Activated CD4-positive, alpha-beta T cell treated with anti-CD3 and anti-CD28 coated beads, Interleukin-2, amount 50 U/mL, for 4 hours (primary cell): ENCODE measurements at regions not wholly inside any gene's neighbourhood (a gene's known extent, or its start where the extent isn't known, plus 50 kb on each side); places are given as distances from the start of the nearest gene placed in this dataset.

Source experiments
- DNase-seq, 2 experiments: peaks; one replicate each; pipeline ENCODE4 v3.0.0-alpha.2; 2020

GRCh38 chr13:89937420-89937819 lies 1410.1 kb upstream of the MIR17HG start:
- no peak for DNase-seq

GRCh38 chr13:89940383-89940782 lies 1407.1 kb upstream of the MIR17HG start:
- no peak for DNase-seq

- DNase-seq: no peak
These were observed 1404.3 kb upstream of the MIR17HG start for GRCh38 chr13:89943139-89943538.

GRCh38 chr13:89950225-89950624 lies 1397.3 kb upstream of the MIR17HG start:
- no peak for DNase-seq

GRCh38 chr13:89951341-89951740 lies 1396.1 kb upstream of the MIR17HG start:
- DNase-seq: no peak

DNA sequence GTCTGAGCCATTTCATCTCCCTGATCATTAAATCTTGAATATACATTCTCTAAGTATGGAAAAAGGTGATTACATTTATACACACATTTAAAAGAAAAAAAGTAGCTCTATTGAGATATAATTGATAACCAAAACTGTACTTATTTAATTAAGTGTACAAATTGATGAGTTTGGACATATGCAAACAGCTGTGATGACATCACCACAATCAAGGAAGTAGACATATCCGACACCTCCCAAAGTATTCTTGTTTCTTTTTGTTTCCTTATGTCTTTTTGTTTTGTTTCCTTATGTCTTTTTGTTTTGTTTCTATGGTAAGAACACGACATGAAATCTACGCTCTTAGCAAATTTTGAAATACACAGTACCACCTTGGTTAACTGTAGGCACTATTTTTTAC lies 1393.9 kb upstream of the MIR17HG start:
- DNase-seq: no peak

GRCh38 chr13:89955773-89956172 lies 1391.7 kb upstream of the MIR17HG start:
- DNase-seq: no peak

GRCh38 chr13:89959074-89959473 lies 1388.4 kb upstream of the MIR17HG start:
- DNase-seq: no peak

- DNase-seq: no peak
These were observed 1382.2 kb upstream of the MIR17HG start for GRCh38 chr13:89965252-89965651.

- no peak for DNase-seq
These were observed 1381.0 kb upstream of the MIR17HG start for GRCh38 chr13:89966524-89966923.

DNA sequence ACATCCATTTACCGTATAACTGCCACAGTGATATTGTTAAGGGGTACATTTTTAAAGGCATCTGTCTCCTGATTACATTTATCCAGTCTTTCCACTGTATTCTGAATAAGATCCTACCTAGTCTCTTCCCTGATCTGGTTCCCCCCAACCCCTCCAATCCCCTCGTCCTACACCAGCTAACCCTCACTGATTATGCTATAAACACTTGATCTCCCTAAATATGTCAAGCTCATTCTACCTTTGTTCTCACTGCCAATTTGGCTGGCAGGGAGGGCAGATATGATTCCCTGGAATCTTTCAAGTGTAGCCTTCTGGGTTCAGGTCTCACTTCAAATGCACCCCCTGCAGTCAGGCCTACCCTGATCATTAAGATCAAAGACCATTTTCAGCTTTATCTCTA lies 1379.8 kb upstream of the MIR17HG start:
- DNase-seq: no peak

DNA sequence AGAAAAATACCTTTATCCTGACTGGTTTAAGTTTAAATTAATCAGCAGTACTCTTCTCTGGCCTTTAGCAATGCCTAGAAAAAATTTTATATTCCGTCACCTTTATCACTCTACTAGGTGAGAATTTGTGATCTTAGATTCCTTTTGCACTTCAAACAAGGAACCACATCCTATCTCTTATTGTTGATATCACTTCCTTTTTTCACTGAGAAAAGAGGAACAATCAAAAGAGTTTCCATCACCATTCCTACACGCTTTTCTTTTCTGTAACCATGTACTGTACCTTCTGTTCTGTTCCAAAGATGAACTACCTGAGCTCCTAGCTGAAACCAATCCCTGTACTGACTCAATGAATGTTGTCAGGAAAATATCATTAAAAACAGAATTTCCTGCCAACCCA lies 1379.0 kb upstream of the MIR17HG start:
- no peak for DNase-seq

DNA sequence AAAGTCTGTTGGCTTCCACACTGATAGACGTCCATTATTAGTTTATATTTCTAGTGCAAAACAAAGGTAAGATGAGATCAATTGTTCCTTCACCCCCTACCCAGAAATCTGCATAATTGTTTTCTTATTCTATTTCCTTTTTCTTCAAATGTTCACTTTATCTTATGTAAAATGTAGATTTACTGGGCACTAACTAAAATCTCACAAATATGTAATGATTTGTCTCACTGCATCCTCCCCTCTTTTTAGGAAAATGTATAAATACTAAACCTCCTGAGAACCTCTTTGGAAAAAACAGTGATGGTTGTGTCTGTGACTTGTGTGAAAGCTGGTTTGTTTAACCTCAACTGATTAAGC lies 1377.2 kb upstream of the MIR17HG start:
- DNase-seq: no peak

GRCh38 chr13:89977203-89977602 lies 1370.3 kb upstream of the MIR17HG start:
- DNase-seq: no peak

GRCh38 chr13:89980896-89981295 lies 1366.6 kb upstream of the MIR17HG start:
- no peak for DNase-seq

GRCh38 chr13:89982407-89983095 lies 1364.9 kb upstream of the MIR17HG start:
- no peak for DNase-seq

DNA sequence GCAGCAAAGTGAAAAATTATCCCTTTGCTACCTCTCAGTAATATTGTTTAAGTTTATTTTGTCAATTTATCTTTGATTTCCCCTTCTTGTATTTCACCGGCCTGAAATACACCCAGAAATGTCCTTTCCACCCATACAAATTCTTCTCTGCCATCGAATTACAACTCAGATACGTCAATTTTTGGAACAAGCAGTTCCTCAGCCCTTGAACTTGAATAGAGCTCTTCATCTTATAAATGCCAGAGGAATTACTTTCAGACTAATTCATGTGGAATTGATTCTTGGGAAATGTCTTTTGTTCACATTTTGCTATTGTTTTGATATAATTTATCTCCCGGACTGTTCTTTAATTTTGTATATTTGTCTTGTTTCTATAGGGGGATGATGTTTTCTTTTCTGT lies 1359.3 kb upstream of the MIR17HG start:
- no peak for DNase-seq

DNA sequence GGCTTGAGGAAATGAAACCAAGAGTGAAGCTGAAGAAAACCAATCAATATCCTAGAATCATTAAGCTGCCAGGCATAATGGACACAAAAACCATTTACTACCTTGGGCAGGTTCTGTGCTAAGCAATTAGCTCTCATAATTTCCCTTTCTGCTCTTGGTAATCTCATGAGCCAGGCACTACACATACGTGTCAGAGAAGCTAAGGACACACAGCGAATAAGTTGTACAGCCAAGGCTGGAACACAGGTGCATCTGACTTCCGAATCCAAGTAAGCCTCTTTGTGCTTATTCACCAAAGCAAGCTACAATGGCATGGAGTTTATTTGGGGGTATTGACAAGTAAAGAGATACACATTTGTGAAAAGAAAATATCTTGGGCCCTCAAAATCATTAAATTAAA lies 1343.9 kb upstream of the MIR17HG start:
- DNase-seq: no peak

DNA sequence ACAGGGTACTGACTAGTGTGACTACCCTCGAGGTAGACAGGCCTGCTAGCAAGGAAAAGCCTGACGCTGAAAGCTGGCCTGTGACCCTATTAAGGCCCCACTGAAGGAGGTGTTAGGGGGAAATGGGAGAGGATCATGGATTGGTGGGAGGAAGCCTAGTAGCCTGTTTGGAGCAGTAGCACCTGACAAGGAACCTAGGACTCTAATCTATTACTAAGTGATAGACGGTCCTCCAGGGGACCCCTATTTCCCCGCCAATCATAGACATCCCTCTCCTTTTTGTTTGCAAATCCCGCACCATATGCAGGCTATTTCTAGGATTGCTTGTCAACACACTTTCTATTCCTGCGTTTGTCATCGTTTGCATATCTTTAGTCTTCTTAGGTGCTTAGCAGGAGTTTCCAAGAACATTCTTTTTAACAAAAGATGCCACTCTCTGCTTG lies 1338.8 kb upstream of the MIR17HG start:
- no peak for DNase-seq

DNA sequence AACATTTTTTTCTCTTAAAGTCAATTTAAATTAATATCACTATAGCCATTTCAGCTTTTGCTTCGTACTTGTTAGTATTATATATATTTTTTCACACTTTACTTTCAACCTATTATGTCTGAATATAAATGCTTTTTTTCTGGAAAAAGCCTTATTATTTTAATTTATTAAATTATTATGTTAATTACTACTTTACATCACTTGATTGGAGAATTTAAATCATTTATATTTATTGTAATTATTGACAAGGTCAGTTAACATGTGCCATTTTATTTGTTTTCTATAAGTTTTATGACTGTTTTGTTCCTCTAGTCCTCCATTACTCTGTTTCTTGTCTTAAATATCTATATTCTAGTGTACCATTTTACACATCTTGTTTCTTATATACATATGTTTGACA lies 1333.4 kb upstream of the MIR17HG start:
- no peak for DNase-seq

DNA sequence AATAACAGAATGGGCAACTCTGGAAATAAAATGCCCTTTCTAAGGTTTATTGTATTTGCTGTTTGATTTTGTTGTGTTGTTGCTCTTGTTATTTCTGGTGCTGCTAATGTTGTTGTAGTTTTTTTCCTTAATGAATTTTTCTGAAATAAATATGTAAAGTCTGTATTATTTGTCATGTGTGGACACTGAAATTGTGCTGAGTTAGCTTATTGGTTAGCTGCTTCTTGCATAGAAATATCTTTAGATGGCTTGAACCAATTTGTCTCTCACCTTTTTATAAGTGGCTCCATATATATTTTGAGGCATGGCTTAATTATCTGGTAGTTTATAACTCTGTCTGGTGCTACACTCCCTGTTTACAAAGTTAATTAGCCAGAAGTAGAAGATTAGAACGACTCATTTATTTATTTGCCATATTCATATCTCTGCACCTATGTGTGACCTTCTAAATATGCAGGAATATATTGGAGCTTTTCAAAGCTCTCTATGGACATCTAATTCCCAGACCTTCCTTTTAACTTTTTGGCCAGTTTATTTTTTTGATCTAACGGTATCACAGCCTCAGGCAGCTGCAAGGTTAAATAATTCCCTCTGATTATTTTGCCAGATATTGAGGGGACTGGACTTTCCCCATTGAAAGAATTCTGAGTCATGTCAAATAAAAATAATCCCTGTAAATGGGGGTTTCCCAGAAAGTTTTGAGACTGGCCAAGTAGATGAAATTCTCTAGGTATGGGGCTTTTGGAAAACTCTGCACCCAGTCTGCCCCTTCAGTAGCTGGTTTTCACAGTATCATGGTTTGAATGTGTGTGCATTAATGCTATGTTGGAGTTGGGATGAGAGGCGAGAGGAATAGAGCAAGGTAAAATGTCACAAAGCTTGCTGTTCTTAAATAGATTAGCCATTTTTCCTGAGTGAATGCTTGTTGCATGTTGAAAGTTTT lies 1331.7 kb upstream of the MIR17HG start:
- DNase-seq: no peak

DNA sequence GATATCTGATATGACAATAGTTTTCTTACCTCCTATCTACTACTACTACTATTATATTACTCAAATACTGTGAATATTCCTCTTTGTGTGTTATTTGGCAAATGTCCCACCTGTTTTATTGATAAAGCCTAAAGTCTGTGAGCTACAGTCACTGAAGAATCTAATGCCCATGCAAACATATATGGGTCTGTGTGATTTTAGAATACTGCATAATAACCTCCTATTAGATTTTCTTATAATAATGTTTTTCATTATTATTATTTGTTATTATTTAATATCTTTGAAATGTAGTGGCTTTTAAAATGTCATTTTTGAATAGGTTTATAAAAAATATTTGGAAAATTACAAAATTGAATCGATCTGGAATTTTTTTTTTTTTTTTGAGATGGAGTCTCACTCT lies 1330.8 kb upstream of the MIR17HG start:
- DNase-seq: no peak

- DNase-seq: no peak
These were observed 1326.9 kb upstream of the MIR17HG start for GRCh38 chr13:90020536-90021070.

DNA sequence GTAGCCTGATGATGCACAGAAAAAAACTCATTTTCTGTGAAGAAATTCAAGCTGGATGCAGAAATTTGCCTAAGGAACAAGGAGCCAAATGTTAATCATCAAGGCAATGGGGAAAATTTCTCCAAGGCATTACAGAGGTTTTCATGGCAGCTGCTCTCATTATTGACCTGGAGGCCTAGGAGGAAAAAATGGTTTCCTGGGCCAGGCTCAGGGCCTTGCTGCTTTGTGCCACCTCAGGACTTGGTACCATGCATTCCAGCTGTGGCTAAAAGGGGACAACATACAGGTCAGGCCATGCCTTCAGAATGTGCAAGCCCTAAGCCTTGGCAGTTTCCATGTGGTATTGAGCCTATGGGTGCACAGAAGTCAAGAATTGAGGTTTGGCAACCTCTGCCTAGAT lies 1320.1 kb upstream of the MIR17HG start:
- no peak for DNase-seq
